HG02973 (cell line): ENCODE measurements at regions not wholly inside any gene's neighbourhood (a gene's known extent, or its start where the extent isn't known, plus 50 kb on each side); places are given as distances from the start of the nearest gene placed in this dataset.
"Not testable (repeated sequence)": the region's sequence is repeated elsewhere in the genome, so short reads cannot be mapped to it uniquely, and the experiment has no call there.

Experiments
- ATAC-seq: cut with Tn5 transposase; IDR thresholded peaks from one replicate; pipeline ENCODE4 v1.9.1; 2021; ENCODE audit warnings: moderate library complexity; ENCODE audit not compliant: unreplicated experiment

GRCh38 chr2:66177128-66177796 is 257.7 kb upstream of the MEIS1 start:
- ATAC-seq: not testable (repeated sequence)

- no peak for ATAC-seq
Observed at GRCh38 chr2:66174491-66174890, 260.4 kb upstream of the MEIS1 start.

GRCh38 chr2:66173645-66174044 is 261.3 kb upstream of the MEIS1 start:
- no peak for ATAC-seq

- ATAC-seq: no peak
Observed at GRCh38 chr2:66171530-66171929, 263.4 kb upstream of the MEIS1 start.

GRCh38 chr2:66170744-66171330 is 264.1 kb upstream of the MEIS1 start:
- no peak for ATAC-seq

- ATAC-seq: no peak
Observed at GRCh38 chr2:66169076-66169475, 265.8 kb upstream of the MEIS1 start.

- no peak for ATAC-seq
Observed at GRCh38 chr2:66164470-66164869, 270.5 kb upstream of the MEIS1 start.

GRCh38 chr2:66156171-66156570 is 278.8 kb upstream of the MEIS1 start:
- no peak for ATAC-seq

- no peak for ATAC-seq
Observed at GRCh38 chr2:66153941-66154340, 281.0 kb upstream of the MEIS1 start.

GRCh38 chr2:66145490-66145889 is 289.4 kb upstream of the MEIS1 start:
- ATAC-seq: no peak

GRCh38 chr2:66144324-66144723 is 290.6 kb upstream of the MEIS1 start:
- not testable (repeated sequence) for ATAC-seq

- ATAC-seq: no peak
Observed at GRCh38 chr2:66137606-66138130, 297.3 kb upstream of the MEIS1 start.

GRCh38 chr2:66134138-66134701 is 300.7 kb upstream of the MEIS1 start:
- no peak for ATAC-seq

- ATAC-seq: no peak
Observed at GRCh38 chr2:66127656-66128055, 307.3 kb upstream of the MEIS1 start.

GRCh38 chr2:66127061-66127460 is 307.9 kb upstream of the MEIS1 start:
- no peak for ATAC-seq

GRCh38 chr2:66125951-66126350 is 309.0 kb upstream of the MEIS1 start:
- no peak for ATAC-seq

- no peak for ATAC-seq
Observed at GRCh38 chr2:66122516-66122915, 312.4 kb upstream of the MEIS1 start.

GRCh38 chr2:66121946-66122345 is 313.0 kb upstream of the MEIS1 start:
- ATAC-seq: no peak

- no peak for ATAC-seq
Observed at GRCh38 chr2:66113988-66114625, 320.8 kb upstream of the MEIS1 start.

- ATAC-seq: no peak
Observed at GRCh38 chr2:66111706-66112105, 323.2 kb upstream of the MEIS1 start.

GRCh38 chr2:66110608-66111007 is 324.3 kb upstream of the MEIS1 start:
- ATAC-seq: no peak

- ATAC-seq: no peak
Observed at GRCh38 chr2:66110086-66110485, 324.8 kb upstream of the MEIS1 start.
